K562 (cell line): ENCODE measurements at regions not wholly inside any gene's neighbourhood (a gene's known extent, or its start where the extent isn't known, plus 50 kb on each side); places are given as distances from the start of the nearest gene placed in this dataset.

Source experiments
- AFF1 ChIP-seq, 2 experiments: fragments of 450-650 bp; IDR thresholded peaks; 2 replicates each; pipeline ENCODE4 v1.6.1; 2018; ENCODE audit warnings: mild to moderate bottlenecking in 2 of 2, low read depth in 1 of 2; ENCODE audit not compliant: partially characterized antibody in 2 of 2
- ARNT ChIP-seq, 2 experiments: fragments of 450-650 bp; IDR thresholded peaks; 2 replicates each; pipeline ENCODE4 v1.6.1; 2016; ENCODE audit warnings: mild to moderate bottlenecking in 1 of 2
- NFXL1 ChIP-seq: fragments of 450-650 bp; formaldehyde crosslinking; IDR thresholded peaks from 2 replicates; pipeline ENCODE4 v1.4.0; 2021; ENCODE audit warnings: mild to moderate bottlenecking
- PHB ChIP-seq: fragments of 250-450 bp; sonication (Bioruptor Pico); IDR thresholded peaks from 2 replicates; pipeline ENCODE4 v1.5.0; 2021
- POLR3A ChIP-seq: IDR thresholded peaks from 2 replicates; pipeline ENCODE4 v1.6.1; 2011; ENCODE audit warnings: borderline replicate concordance, mild to moderate bottlenecking, moderate library complexity; ENCODE audit not compliant: insufficient read length, insufficient read depth; ENCODE audit errors: extremely low read depth
- PRDM10 ChIP-seq: fragments of 450-650 bp; IDR thresholded peaks from 2 replicates; pipeline ENCODE4 v1.6.1; 2018; ENCODE audit not compliant: partially characterized antibody
- TSHZ1 ChIP-seq: fragments of 250-450 bp; sonication (Bioruptor Pico); IDR thresholded peaks from 2 replicates; pipeline ENCODE4 v1.4.0; 2020; ENCODE audit warnings: mild to moderate bottlenecking, moderate library complexity
- ZNF778 ChIP-seq: fragments of 450-650 bp; formaldehyde crosslinking; IDR thresholded peaks from 2 replicates; pipeline ENCODE4 v1.4.0; 2020; ENCODE audit warnings: mild to moderate bottlenecking, moderate library complexity

- TF ChIP-seq PRDM10 (no peak), ARNT (IDR thresholded peaks at IDR 0.05) (no peak), AFF1 (IDR thresholded peaks at IDR 0.05; ENCODE audit: low read depth in 1 of 2, partially characterized antibody in 2 of 2) (no peak), NFXL1 (CRISPR knock-in tag) (no peak), TSHZ1 (CRISPR knock-in tag) (no peak), POLR3A (no peak), PHB (no peak), ZNF778 (no peak)
Measured at GRCh38 chr13:66171920-66172319, 1058.2 kb downstream of the PCDH9 start.
